ENCODE measurements at regions not wholly inside any gene's neighbourhood (a gene's known extent, or its start where the extent isn't known, plus 50 kb on each side); places are given as distances from the start of the nearest gene placed in this dataset.
"Not testable (repeated sequence)": the region's sequence is repeated elsewhere in the genome, so short reads cannot be mapped to it uniquely, and the experiment has no call there.

DNA sequence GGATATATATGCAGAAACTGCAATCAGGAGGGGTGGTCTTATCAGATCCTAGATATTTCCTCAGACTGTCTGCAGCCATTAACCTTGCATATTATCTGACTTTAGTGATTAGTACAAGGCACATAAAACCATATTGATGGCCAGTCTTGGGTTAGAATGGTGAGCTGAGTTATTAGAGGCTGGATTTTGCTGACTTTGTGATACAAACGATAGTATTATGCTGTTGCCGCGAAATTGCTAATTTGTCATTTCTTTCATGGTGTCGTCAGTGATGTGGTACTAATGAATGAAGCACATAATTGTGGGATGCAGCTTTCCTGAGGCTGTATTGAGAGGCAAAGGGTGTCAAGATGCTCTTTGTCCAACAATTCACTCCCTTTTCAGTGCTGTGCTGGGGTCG, 172.5 kb downstream of the TEX29 start:
- TF ChIP-seq, protein P1, sequence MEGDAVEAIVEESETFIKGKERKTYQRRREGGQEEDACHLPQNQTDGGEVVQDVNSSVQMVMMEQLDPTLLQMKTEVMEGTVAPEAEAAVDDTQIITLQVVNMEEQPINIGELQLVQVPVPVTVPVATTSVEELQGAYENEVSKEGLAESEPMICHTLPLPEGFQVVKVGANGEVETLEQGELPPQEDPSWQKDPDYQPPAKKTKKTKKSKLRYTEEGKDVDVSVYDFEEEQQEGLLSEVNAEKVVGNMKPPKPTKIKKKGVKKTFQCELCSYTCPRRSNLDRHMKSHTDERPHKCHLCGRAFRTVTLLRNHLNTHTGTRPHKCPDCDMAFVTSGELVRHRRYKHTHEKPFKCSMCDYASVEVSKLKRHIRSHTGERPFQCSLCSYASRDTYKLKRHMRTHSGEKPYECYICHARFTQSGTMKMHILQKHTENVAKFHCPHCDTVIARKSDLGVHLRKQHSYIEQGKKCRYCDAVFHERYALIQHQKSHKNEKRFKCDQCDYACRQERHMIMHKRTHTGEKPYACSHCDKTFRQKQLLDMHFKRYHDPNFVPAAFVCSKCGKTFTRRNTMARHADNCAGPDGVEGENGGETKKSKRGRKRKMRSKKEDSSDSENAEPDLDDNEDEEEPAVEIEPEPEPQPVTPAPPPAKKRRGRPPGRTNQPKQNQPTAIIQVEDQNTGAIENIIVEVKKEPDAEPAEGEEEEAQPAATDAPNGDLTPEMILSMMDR (IDR thresholded peaks at IDR 0.05) = no peak
- peaks cover 7% of the 10 kb centered on the region for H3K9me3 Mint-ChIP-seq
- Histone ChIP-seq H3K9me3 (ENCODE audit: control insufficient read depth in 1 of 2, insufficient read depth in 1 of 2, low read length in 2 of 2) (peaks cover 0 to 15% of the 10 kb centered on the region in 2 experiments), H3K4me1 (ENCODE audit: insufficient read depth, low read length) (no peaks in the 10 kb centered on the region), H3K36me3 (ENCODE audit: insufficient read depth, low read length) (no peaks in the 10 kb centered on the region), H3K27ac (ENCODE audit: low read depth in 1 of 2, low read length in 2 of 2) (no peak overlapping the region), H3K27me3 (ENCODE audit: control insufficient read depth in 1 of 2, insufficient read depth in 2 of 2, low read length in 2 of 2) (no peaks in the 10 kb centered on the region), H3K4me3 (ENCODE audit: low read length) (no peak overlapping the region)
- ChIA-PET POLR2A (no interaction called here), CTCF (no interaction called here)
- intact Hi-C loops (cut with DNase I, micrococcal nuclease) = no loop called here
- no peak for DNase-seq
- H3K4me1 Mint-ChIP-seq (ENCODE audit: low read depth) = no peaks in the 10 kb centered on the region
- H3K27me3 Mint-ChIP-seq = no peaks in the 10 kb centered on the region
- H3K27ac Mint-ChIP-seq = no peak overlapping the region
- ATAC-seq (ENCODE audit: poor library complexity) = no peak
- no peak overlapping the region for H3K4me3 Mint-ChIP-seq
- H3K36me3 Mint-ChIP-seq (ENCODE audit: low read depth) = no peaks in the 10 kb centered on the region

DNA sequence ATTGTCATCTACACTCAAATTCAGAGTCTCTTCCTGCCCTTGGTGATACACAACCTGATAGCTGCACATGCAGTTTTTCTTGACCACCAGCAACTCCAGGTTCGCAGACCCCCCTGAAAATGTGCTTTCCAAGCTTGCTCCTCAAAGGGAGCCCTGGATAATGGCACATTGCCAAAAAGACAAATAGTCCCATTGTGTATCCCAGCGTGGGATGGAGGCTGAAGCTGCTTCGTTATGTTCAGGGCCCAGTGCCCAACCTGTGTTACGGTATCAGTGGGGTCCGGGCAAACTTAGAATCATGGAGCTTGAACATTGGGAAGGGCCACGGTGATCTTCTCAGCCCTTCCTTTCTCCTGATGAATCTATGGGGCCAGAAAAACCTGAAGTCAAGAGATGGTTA, 173.0 kb downstream of the TEX29 start:
- Histone ChIP-seq H3K27me3 (ENCODE audit: control insufficient read depth in 1 of 2, insufficient read depth in 2 of 2, low read length in 2 of 2) (no peaks in the 10 kb centered on the region), H3K27ac (ENCODE audit: low read depth in 1 of 2, low read length in 2 of 2) (no peak overlapping the region), H3K4me3 (ENCODE audit: low read length) (no peak overlapping the region), H3K9me3 (ENCODE audit: control insufficient read depth in 1 of 2, insufficient read depth in 1 of 2, low read length in 2 of 2) (peaks cover 0 to 9% of the 10 kb centered on the region in 2 experiments), H3K36me3 (ENCODE audit: insufficient read depth, low read length) (no peaks in the 10 kb centered on the region), H3K4me1 (ENCODE audit: insufficient read depth, low read length) (no peaks in the 10 kb centered on the region)
- intact Hi-C loops (cut with DNase I, micrococcal nuclease) = no loop called here
- no peak for ATAC-seq (ENCODE audit: poor library complexity)
- CTCF ChIA-PET = no interaction called here
- H3K4me1 Mint-ChIP-seq (ENCODE audit: low read depth) = no peaks in the 10 kb centered on the region
- no peaks in the 10 kb centered on the region for H3K27me3 Mint-ChIP-seq
- H3K4me3 Mint-ChIP-seq = no peak overlapping the region
- POLR2A ChIA-PET = no interaction called here
- no peak overlapping the region for H3K27ac Mint-ChIP-seq
- H3K36me3 Mint-ChIP-seq (ENCODE audit: low read depth) = no peaks in the 10 kb centered on the region
- TF ChIP-seq, protein P1 (IDR thresholded peaks at IDR 0.05) = no peak
- peaks cover 7% of the 10 kb centered on the region for H3K9me3 Mint-ChIP-seq
- DNase-seq = no peak

DNA sequence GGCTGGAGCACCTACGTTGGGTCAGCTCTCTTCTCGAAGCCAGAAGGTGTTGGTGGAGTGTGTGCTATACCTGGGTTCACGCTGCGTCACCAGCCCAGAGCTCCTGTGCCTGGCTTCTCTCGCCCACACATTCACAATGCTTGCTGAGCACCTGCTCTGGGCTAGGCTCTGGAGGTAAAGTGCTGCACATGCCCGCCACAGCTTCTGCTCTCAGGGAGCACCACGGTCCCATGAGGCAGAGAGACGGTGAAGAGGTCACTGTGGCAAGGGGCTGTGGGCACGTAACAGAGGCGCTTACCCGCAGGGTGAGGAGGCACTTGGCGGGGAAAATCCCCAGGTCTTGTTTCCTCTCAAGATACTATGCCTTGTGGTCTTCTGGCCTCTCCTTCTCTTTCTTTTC, 174.2 kb downstream of the TEX29 start:
- H3K36me3 Mint-ChIP-seq (ENCODE audit: low read depth) = no peaks in the 10 kb centered on the region
- intact Hi-C loops (cut with DNase I, micrococcal nuclease) = no loop called here
- H3K4me1 ChIP-seq (ENCODE audit: insufficient read depth, low read length) = no peaks in the 10 kb centered on the region
- no peak overlapping the region for H3K27ac Mint-ChIP-seq
- ChIA-PET POLR2A (no interaction called here), CTCF (no interaction called here)
- H3K9me3 ChIP-seq (ENCODE audit: control insufficient read depth in 1 of 2, insufficient read depth in 1 of 2, low read length in 2 of 2) = no peaks in the 10 kb centered on the region
- ATAC-seq (ENCODE audit: poor library complexity) (no peak), DNase-seq (no peak)
- TF ChIP-seq, protein P1 (IDR thresholded peaks at IDR 0.05) = no peak
- H3K27me3 Mint-ChIP-seq = no peaks in the 10 kb centered on the region
- no peaks in the 10 kb centered on the region for H3K27me3 ChIP-seq (ENCODE audit: control insufficient read depth in 1 of 2, insufficient read depth in 2 of 2, low read length in 2 of 2)
- peaks cover 7% of the 10 kb centered on the region for H3K9me3 Mint-ChIP-seq
- no peaks in the 10 kb centered on the region for H3K36me3 ChIP-seq (ENCODE audit: insufficient read depth, low read length)
- no peaks in the 10 kb centered on the region for H3K4me1 Mint-ChIP-seq (ENCODE audit: low read depth)
- no peak overlapping the region for H3K27ac ChIP-seq (ENCODE audit: low read depth in 1 of 2, low read length in 2 of 2)
- no peak overlapping the region for H3K4me3 ChIP-seq (ENCODE audit: low read length)
- H3K4me3 Mint-ChIP-seq = no peak overlapping the region

DNA sequence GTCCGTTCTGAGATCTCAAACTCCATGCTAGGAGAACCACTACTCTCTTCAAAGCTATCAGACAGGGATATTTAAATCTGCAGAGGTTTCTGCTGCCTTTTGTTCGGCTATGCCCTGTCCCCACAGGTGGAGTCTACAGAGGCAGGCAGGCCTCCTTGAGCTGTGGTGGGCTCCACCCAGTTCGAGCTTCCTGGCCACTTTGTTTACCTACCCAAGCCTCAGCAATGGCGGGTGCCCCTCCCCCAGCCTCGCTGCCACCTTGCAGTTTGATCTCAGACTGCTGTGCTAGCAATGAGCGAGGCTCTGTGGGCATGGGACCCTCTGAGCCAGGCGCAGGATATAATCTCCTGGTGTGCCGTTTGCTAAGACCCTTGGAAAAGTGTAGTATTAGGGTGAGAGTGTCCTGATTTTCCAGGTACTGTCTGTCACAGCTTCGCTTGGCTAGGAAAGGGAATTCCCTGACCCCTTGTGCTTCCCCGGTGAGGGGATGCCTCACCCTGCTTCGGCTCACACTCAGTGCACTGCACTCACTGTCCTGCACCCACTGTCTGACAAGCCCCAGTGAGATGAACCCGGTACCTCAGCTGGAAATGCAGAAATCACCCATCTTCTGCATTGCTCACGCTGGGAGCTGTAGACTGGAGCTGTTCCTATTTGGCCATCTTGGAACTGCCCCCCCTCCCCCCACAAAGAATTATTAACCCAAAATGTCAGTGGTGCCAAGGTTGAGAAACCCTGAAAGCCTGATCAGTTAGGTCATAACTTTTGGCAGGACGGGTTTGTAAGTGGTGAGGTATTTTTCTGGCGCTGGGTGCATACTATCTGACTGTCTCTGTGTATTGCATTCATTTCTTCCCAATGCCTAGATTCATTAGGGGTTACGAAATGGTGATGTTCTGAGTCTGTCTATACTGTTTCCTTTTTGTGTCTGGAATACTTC, 181.4 kb downstream of the TEX29 start:
- H3K4me1 Mint-ChIP-seq (ENCODE audit: low read depth); H3K4me3 ChIP-seq (ENCODE audit: low read length); H3K9me3 Mint-ChIP-seq; DNase-seq; H3K36me3 Mint-ChIP-seq (ENCODE audit: low read depth); H3K4me3 Mint-ChIP-seq; CTCF ChIA-PET; H3K4me1 ChIP-seq (ENCODE audit: insufficient read depth, low read length); POLR2A ChIA-PET; ATAC-seq (ENCODE audit: poor library complexity); H3K27ac Mint-ChIP-seq; intact Hi-C loops (cut with DNase I, micrococcal nuclease); H3K27ac ChIP-seq (ENCODE audit: low read depth in 1 of 2, low read length in 2 of 2); H3K36me3 ChIP-seq (ENCODE audit: insufficient read depth, low read length): not testable (repeated sequence)
- H3K27me3 Mint-ChIP-seq = peaks cover 29% of the 10 kb centered on the region
- H3K27me3 ChIP-seq (ENCODE audit: control insufficient read depth in 1 of 2, insufficient read depth in 2 of 2, low read length in 2 of 2) = peaks cover 9 to 14% of the 10 kb centered on the region in 2 experiments
- H3K9me3 ChIP-seq (ENCODE audit: control insufficient read depth in 1 of 2, insufficient read depth in 1 of 2, low read length in 2 of 2) = peaks cover 0 to 14% of the 10 kb centered on the region in 2 experiments

Data from CD4-positive, alpha-beta T cell (primary cell).